Stimulated activated CD8-positive, alpha-beta memory T cell treated with anti-CD3 and anti-CD28 coated beads, Interleukin-4, amount 100 ng/mL, for 1 hour (primary cell): ENCODE measurements at regions not wholly inside any gene's neighbourhood (a gene's known extent, or its start where the extent isn't known, plus 50 kb on each side); places are given as distances from the start of the nearest gene placed in this dataset.

ENCODE experiments used
- DNase-seq, 2 donors: peaks; one replicate each; pipeline ENCODE4 v3.0.0-alpha.2; 2020; ENCODE audit warnings: low read depth in 2 of 2, low spot score in 1 of 2

DNA sequence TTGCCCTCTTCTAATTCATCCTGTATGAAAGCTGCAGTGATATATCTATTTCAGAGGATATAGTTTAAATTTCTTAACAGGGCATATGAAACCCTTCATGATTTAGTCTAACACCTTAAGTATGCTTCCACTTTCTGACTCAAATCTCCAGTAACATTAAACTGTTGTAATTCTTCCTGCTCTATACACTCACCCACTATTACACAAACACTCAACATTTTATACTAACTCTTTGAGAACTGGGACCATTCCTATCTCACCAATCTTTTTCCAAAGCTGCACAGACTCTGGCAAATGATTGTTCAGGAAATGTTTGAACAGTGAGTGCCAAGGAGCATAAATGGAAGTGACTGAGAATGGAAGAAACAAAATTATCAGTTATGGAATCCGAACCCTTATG is 560.4 kb upstream of the DPPA4 start:
- DNase-seq = no peak

- no peak for DNase-seq
Observed at GRCh38 chr3:109899925-109900324, 562.6 kb upstream of the DPPA4 start.

GRCh38 chr3:109900783-109901182 is 563.4 kb upstream of the DPPA4 start:
- DNase-seq = no peak

- DNase-seq = no peak
Observed at GRCh38 chr3:109902549-109902948, 565.2 kb upstream of the DPPA4 start.

DNA sequence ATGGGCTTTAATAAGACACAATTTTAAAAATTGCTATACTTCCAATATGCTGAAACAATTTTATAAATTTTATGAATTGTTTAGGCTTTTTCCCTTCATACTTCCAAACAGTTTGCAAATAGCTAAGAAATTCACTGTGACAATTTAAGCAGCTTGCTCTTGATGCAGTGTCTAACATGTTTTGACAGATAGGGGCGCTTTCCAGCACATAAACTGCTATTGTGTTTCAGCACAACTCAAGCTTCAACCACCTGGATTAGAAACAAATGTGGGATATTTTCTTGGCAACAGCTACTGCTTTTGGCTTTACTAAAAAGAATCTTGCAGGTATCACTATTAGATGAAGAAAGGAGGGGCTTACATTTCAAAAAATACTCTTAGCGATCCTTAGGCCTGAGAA is 565.8 kb upstream of the DPPA4 start:
- no peak for DNase-seq

DNA sequence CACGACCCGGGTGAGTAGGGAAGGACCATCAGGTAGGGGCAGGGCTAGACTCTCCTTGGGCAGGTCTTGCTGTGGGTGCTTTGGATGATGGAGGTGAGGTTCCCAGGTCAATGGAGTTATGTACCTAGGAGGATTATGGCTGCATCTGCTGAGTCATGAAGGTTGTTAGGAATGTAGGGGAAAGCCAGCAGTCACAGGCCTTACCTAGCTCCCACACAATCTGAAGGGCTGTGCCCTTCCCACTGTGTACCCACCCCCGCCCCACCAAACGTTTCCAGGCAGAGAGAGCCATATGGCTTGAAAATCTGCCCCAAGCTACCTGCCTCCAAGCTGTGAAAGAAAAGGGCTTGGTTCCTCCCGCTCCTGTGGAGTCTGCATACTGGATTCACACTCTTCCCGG is 573.4 kb upstream of the DPPA4 start:
- no peak for DNase-seq

GRCh38 chr3:109918740-109919139 is 581.4 kb upstream of the DPPA4 start:
- DNase-seq = no peak

- DNase-seq = no peak
Observed at GRCh38 chr3:109920749-109921148, 583.4 kb upstream of the DPPA4 start.

- no peak for DNase-seq
Observed at GRCh38 chr3:109921509-109921908, 584.2 kb upstream of the DPPA4 start.

DNA sequence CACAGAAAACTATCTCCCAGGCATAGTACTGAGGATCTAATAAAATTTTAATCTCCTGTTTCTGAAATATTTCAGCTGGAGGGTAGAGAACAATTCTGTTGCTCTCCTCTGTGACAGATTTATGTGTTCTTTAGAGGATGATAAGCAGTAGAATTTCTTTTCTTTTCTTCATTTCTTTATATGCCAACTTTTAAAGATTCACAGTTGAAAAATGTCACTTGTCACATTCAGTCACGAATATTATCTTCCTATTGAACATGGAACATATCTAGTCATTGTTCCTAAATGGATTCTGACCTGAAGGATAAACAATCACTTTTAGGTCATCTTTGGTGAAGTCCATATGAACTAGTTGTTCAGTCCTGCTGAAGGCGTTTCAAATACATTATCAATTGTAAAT is 585.5 kb upstream of the DPPA4 start:
- DNase-seq = no peak

DNA sequence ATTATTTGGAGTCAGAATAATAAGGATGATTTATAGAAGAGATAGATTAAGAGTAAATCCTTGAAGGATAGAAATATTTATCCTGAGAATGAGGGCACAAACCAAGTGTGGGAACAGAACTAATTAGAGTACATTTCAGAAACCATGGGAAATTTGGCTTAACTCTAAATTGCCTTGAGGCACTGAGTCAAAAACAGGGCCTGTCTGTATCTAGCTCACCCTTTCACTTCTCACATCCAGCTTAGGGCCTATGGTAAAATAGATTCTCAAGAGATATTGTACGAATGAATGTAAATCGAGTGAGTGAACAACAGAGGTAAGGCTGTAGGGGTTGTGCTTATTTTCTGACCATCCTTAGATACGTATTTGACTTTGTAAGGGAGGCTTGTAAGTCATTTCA is 586.1 kb upstream of the DPPA4 start:
- no peak for DNase-seq

DNA sequence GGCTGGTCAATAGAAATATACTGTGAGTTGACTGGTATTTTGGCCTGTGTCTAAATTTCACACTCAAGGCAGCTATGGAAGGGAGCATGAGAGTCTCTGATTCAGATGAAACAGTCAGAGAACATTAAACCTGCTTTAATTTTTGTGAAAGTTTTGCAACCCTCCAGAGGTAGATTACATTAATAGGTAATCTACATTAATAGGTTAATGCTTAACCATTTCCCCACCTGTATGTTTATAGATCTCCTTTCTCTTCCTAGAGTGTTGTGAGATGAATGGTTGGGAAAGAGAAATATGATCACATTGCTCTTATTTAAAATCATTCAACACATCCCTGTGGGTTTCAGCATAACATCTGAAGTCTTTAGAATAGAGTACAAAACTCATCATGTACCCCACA is 586.9 kb upstream of the DPPA4 start:
- no peak for DNase-seq

GRCh38 chr3:109926376-109926775 is 589.0 kb upstream of the DPPA4 start:
- no peak for DNase-seq

GRCh38 chr3:109927161-109927560 is 589.8 kb upstream of the DPPA4 start:
- no peak for DNase-seq

DNA sequence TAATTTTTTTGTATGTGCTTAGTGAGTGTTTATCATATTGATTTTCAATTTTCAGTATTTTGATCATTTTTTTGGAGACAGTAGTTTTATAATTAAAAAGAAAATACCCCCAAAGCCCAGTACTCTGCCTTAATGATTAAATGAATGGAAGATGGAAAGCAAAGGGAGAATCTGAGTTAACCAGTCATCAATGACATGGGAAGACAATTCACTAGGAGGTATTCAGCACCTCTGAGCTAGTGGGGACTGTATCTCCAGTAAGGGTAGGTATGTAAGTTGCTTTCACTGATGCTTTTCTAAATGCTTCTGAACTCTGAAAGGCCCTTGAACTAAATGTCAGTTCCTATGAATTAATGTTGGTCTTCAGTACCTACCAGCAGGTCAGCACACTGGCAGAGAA is 590.4 kb upstream of the DPPA4 start:
- no peak for DNase-seq

GRCh38 chr3:109930582-109930981 is 593.2 kb upstream of the DPPA4 start:
- DNase-seq = no peak

GRCh38 chr3:109933576-109933975 is 596.2 kb upstream of the DPPA4 start:
- DNase-seq = no peak

- DNase-seq = no peak
Observed at GRCh38 chr3:109939817-109940216, 602.5 kb upstream of the DPPA4 start.

GRCh38 chr3:109943181-109943580 is 605.8 kb upstream of the DPPA4 start:
- DNase-seq = no peak

GRCh38 chr3:109944836-109945235 is 607.5 kb upstream of the DPPA4 start:
- no peak for DNase-seq

DNA sequence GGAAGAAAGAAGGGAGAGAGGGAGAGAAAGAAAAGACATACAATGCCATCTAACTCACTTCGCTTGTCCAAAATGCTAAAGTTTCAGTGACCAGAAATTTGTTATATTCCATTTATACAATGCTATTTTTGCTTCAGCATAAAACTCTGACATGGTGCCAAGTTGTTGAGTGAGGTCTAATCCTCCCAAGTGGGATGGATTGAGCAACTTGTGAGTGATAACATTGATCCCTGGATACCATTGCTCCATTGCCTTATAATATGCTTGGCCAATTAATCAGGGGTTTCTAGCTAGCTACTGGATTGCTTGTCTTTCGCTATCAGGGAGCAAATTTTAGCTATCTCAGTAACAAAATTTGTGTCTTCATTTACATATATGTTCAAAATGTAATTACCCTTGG is 615.6 kb upstream of the DPPA4 start:
- DNase-seq = no peak

GRCh38 chr3:109963831-109964230 is 626.5 kb upstream of the DPPA4 start:
- no peak for DNase-seq

GRCh38 chr3:109973733-109974132 is 636.4 kb upstream of the DPPA4 start:
- no peak for DNase-seq

DNA sequence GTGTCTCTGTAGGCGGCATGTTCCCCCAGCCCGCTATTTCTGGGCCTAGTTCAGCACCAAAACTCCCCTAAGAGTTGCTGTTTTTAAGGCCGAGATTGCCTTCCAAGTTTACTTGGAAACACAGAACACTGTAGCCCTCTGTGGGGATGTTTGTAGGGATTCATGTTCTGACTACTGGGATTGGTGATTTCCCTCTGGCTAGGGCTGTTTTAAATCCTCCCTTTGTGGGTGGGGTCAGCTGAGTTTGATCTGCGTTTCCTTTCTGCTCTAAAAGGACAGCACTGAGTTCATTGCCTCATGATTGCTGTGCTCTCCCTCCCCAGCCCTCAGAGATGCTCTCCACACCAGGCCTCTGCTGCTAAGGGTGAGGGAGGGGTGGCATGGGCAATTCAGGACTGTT is 640.6 kb upstream of the DPPA4 start:
- DNase-seq = no peak
